H7 (cell line): ENCODE measurements at regions not wholly inside any gene's neighbourhood (a gene's known extent, or its start where the extent isn't known, plus 50 kb on each side); places are given as distances from the start of the nearest gene placed in this dataset.

Source experiments
- DNase-seq: peaks from one replicate; pipeline ENCODE4 v3.0.0; 2012
- H3K27me3 ChIP-seq: 2 replicates; pipeline ENCODE4 v1.6.0; 2011; ENCODE audit warnings: mild to moderate bottlenecking, low read length; ENCODE audit not compliant: control insufficient read depth, insufficient read depth
- H3K36me3 ChIP-seq: replicated peaks from 2 replicates; pipeline ENCODE4 v1.5.1; 2011; ENCODE audit warnings: low read length; ENCODE audit not compliant: control insufficient read depth, insufficient read depth
- H3K4me3 ChIP-seq: 2 replicates; pipeline ENCODE4 v1.5.1; 2011; ENCODE audit warnings: low read depth, mild to moderate bottlenecking, control low read depth, low read length, moderate library complexity; ENCODE audit not compliant: insufficient read depth

- no peak overlapping the region for H3K4me3 ChIP-seq
- no peaks in the 10 kb centered on the region for H3K27me3 ChIP-seq
These were observed 201.6 kb downstream of the HNRNPD start for GRCh38 chr4:82172186-82172585.

GRCh38 chr4:82171531-82172155 is 202.1 kb downstream of the HNRNPD start:
- DNase-seq: no peak

More at GRCh38 chr4:82172186-82172585, 201.6 kb downstream of the HNRNPD start:
- H3K36me3 ChIP-seq: no peaks in the 10 kb centered on the region
- DNase-seq: no peak

GRCh38 chr4:82149750-82150149 is 224.0 kb downstream of the HNRNPD start:
- DNase-seq: no peak
- Histone ChIP-seq H3K27me3 (no peaks in the 10 kb centered on the region), H3K36me3 (no peaks in the 10 kb centered on the region), H3K4me3 (no peak overlapping the region)

More at GRCh38 chr4:82171531-82172155, 202.1 kb downstream of the HNRNPD start:
- no peaks in the 10 kb centered on the region for H3K27me3 ChIP-seq
- no peak overlapping the region for H3K4me3 ChIP-seq
- no peaks in the 10 kb centered on the region for H3K36me3 ChIP-seq

GRCh38 chr4:82145850-82146249 is 227.9 kb downstream of the HNRNPD start:
- H3K27me3 ChIP-seq: no peaks in the 10 kb centered on the region

GRCh38 chr4:82140422-82140821 is 233.4 kb downstream of the HNRNPD start:
- DNase-seq: no peak
- no peaks in the 10 kb centered on the region for H3K36me3 ChIP-seq
- no peak overlapping the region for H3K4me3 ChIP-seq
- no peaks in the 10 kb centered on the region for H3K27me3 ChIP-seq

More at GRCh38 chr4:82145850-82146249, 227.9 kb downstream of the HNRNPD start:
- Histone ChIP-seq H3K4me3 (no peak overlapping the region), H3K36me3 (no peaks in the 10 kb centered on the region)
- no peak for DNase-seq

- DNase-seq: no peak
- no peaks in the 10 kb centered on the region for H3K36me3 ChIP-seq
- no peak overlapping the region for H3K4me3 ChIP-seq
- H3K27me3 ChIP-seq: no peaks in the 10 kb centered on the region
These were observed 234.5 kb downstream of the HNRNPD start for GRCh38 chr4:82139287-82139686.

GRCh38 chr4:82138374-82138773 is 235.4 kb downstream of the HNRNPD start:
- Histone ChIP-seq H3K36me3 (no peaks in the 10 kb centered on the region), H3K4me3 (no peak overlapping the region), H3K27me3 (no peaks in the 10 kb centered on the region)
- no peak for DNase-seq

GRCh38 chr4:82136161-82136801 is 237.5 kb downstream of the HNRNPD start:
- H3K27me3 ChIP-seq: no peaks in the 10 kb centered on the region
- H3K4me3 ChIP-seq: no peak overlapping the region
- DNase-seq: no peak
- no peaks in the 10 kb centered on the region for H3K36me3 ChIP-seq

GRCh38 chr4:82128355-82128754 is 245.4 kb downstream of the HNRNPD start:
- Histone ChIP-seq H3K27me3 (no peaks in the 10 kb centered on the region), H3K36me3 (no peaks in the 10 kb centered on the region), H3K4me3 (no peak overlapping the region)
- DNase-seq: no peak

- Histone ChIP-seq H3K4me3 (no peak overlapping the region), H3K27me3 (no peaks in the 10 kb centered on the region), H3K36me3 (no peaks in the 10 kb centered on the region)
- DNase-seq: no peak
These were observed 247.2 kb downstream of the HNRNPD start for GRCh38 chr4:82126512-82127040.

GRCh38 chr4:82125787-82126297 is 247.9 kb downstream of the HNRNPD start:
- Histone ChIP-seq H3K36me3 (no peaks in the 10 kb centered on the region), H3K27me3 (no peaks in the 10 kb centered on the region), H3K4me3 (no peak overlapping the region)
- DNase-seq: no peak

- H3K4me3 ChIP-seq: no peak overlapping the region
- no peaks in the 10 kb centered on the region for H3K36me3 ChIP-seq
- no peaks in the 10 kb centered on the region for H3K27me3 ChIP-seq
- DNase-seq: no peak
These were observed 248.6 kb downstream of the HNRNPD start for GRCh38 chr4:82124932-82125786.

GRCh38 chr4:82124365-82124764 is 249.4 kb downstream of the HNRNPD start:
- no peak for DNase-seq
- no peaks in the 10 kb centered on the region for H3K27me3 ChIP-seq
- H3K4me3 ChIP-seq: no peak overlapping the region
- H3K36me3 ChIP-seq: no peaks in the 10 kb centered on the region

- H3K4me3 ChIP-seq: no peak overlapping the region
- H3K27me3 ChIP-seq: no peaks in the 10 kb centered on the region
- no peaks in the 10 kb centered on the region for H3K36me3 ChIP-seq
- peak; percentile 8 for DNase-seq
These were observed 249.9 kb downstream of the HNRNPD start for GRCh38 chr4:82123934-82124333.
